ENCODE measurements at regions not wholly inside any gene's neighbourhood (a gene's known extent, or its start where the extent isn't known, plus 50 kb on each side); places are given as distances from the start of the nearest gene placed in this dataset.

GRCh38 chr4:66885501-66886165 lies 659.7 kb downstream of the CENPC start:
- TF ChIP-seq CTCF (conservative IDR thresholded peaks at IDR 0.05; ENCODE audit: low read depth, low read length) (no peak), EZH2 (IDR thresholded peaks at IDR 0.05; ENCODE audit: borderline replicate concordance, low read depth, low read length, poor library complexity, severe bottlenecking) (no peak)
